ENCODE measurements at regions not wholly inside any gene's neighbourhood (a gene's known extent, or its start where the extent isn't known, plus 50 kb on each side); places are given as distances from the start of the nearest gene placed in this dataset.

- H3K4me3 ChIP-seq, result no peak overlapping the region
- no peaks in the 10 kb centered on the region for H3K27me3 ChIP-seq
- 75 to 81% methylated on average over 1 of the region's 1 CpG for WGBS, 2 donors
- no peak for TF ChIP-seq POLR2A (IDR thresholded peaks at IDR 0.05)
- no peak for TF ChIP-seq CTCF (IDR thresholded peaks at IDR 0.05)
- H3K36me3 ChIP-seq (replicated peaks in 1 of 2; ENCODE audit: insufficient read depth in 1 of 2, low read depth in 2 of 2), result no peaks in the 10 kb centered on the region
- intact Hi-C loops (cut with DNase I), result no loop called here
- no peak overlapping the region for H3K27ac ChIP-seq
- DNase-seq (no peak), ATAC-seq (no peak)
- no peaks in the 10 kb centered on the region for H3K4me1 ChIP-seq
- no peaks in the 10 kb centered on the region for H3K9me3 ChIP-seq
Observed at GRCh38 chr13:50437252-50437651, 406.2 kb downstream of the DLEU7 start.

DNA sequence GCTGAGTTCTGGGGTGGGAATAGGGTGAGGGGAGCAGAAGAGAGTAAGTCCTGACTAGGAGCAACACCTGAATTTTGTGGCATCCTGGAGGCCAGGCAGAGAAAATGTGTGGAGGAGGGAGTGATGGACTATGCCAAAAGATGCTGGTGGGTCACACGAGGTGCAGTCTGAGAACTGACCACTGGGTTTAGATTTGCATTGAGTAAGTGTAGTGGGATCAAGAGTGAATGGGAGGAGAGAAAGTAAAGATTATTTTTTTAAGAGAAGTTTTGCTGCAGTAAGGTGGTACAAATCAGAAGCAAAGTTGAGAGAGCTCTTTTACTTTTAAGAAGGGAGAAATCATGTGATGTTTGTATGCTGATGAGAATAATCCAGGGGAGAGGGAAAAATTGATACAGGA is 405.1 kb downstream of the DLEU7 start:
- Histone ChIP-seq H3K36me3 (replicated peaks in 1 of 2; ENCODE audit: insufficient read depth in 1 of 2, low read depth in 2 of 2) (no peaks in the 10 kb centered on the region), H3K4me1 (no peaks in the 10 kb centered on the region), H3K27ac (no peak overlapping the region), H3K27me3 (no peaks in the 10 kb centered on the region), H3K4me3 (no peak overlapping the region), H3K9me3 (no peaks in the 10 kb centered on the region)
- ATAC-seq (no peak), DNase-seq (no peak)
- 60 to 63% methylated on average over 1 of the region's 1 CpG for WGBS, 2 donors
- TF ChIP-seq CTCF (IDR thresholded peaks at IDR 0.05) (no peak), POLR2A (IDR thresholded peaks at IDR 0.05) (no peak)
- intact Hi-C loops (cut with DNase I), result no loop called here

DNA sequence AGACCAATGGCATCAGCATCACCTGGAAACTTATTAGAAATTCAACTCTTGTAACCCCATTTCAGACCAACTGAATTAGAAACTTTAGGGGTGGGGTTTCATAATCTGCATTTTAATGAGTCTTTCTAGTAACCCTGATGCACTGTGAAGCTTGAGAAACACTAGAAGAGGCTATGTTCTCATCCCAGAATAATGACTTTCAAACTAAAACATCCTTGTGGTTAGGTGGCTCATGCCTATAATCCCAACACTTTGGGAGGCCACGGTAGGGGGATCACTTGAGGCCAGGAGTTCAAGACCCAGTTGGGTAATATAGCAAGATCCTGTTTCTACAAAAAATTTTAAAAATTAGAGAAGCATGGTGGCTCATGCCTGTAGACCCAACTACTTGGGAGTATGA is 402.4 kb downstream of the DLEU7 start:
- intact Hi-C loops (cut with DNase I), result no loop called here
- H3K36me3 ChIP-seq (replicated peaks in 1 of 2; ENCODE audit: insufficient read depth in 1 of 2, low read depth in 2 of 2), result no peaks in the 10 kb centered on the region
- no peaks in the 10 kb centered on the region for H3K27me3 ChIP-seq
- DNase-seq (no peak), ATAC-seq (no peak)
- no peaks in the 10 kb centered on the region for H3K9me3 ChIP-seq
- H3K27ac ChIP-seq, result no peak overlapping the region
- WGBS, 2 donors, result 80 to 83% methylated on average over 1 of the region's 1 CpG
- TF ChIP-seq CTCF (IDR thresholded peaks at IDR 0.05), result no peak
- TF ChIP-seq POLR2A (IDR thresholded peaks at IDR 0.05), result no peak
- H3K4me1 ChIP-seq, result no peaks in the 10 kb centered on the region
- no peak overlapping the region for H3K4me3 ChIP-seq

DNA sequence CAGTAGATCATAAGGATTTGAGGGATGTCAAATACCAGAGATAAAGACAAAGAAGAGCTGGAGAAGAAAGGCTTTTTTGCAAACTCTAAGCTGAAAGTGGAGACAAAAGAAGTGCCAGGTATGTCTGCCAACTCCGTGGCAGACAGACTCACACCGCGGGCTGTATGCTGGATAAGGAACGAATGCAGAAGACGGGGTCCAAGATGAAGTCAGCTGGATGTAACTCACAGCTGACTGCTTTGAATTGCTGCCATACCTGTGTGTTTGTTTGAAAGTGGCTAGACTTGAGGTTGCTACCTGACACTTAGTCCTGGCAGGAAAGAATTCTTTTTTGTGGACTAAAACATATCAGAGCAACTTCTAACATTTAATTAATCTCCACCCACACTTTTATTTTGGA is 398.8 kb downstream of the DLEU7 start:
- Histone ChIP-seq H3K9me3 (no peaks in the 10 kb centered on the region), H3K36me3 (replicated peaks in 1 of 2; ENCODE audit: insufficient read depth in 1 of 2, low read depth in 2 of 2) (no peaks in the 10 kb centered on the region), H3K4me1 (no peaks in the 10 kb centered on the region), H3K27me3 (no peaks in the 10 kb centered on the region), H3K4me3 (no peak overlapping the region), H3K27ac (no peak overlapping the region)
- 21 to 49% methylated on average over 5 of the region's 5 CpGs for WGBS, 2 donors
- no peak for DNase-seq
- intact Hi-C loops (cut with DNase I), result no loop called here
- ATAC-seq, result no peak
- TF ChIP-seq POLR2A (IDR thresholded peaks at IDR 0.05) (no peak), CTCF (IDR thresholded peaks at IDR 0.05) (no peak)

DNA sequence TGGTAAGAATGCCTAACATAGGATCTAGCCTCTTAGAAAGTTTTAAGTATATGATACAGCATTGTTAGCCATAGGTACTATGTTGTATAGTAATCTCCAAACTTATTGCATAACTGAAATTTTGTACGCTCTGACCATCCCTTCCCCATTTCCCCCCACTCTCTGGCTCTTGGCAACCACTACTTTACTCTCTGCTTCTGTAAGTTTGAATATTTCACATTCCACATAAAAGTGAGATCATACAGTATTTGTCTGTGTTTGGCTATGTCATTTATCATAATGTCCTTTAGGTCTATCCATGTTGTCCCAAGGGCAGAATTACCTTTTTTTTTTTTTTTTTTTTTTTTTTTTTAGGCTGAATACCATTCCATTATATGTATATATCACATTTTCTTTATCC is 396.9 kb downstream of the DLEU7 start:
- H3K27me3 ChIP-seq, result no peaks in the 10 kb centered on the region
- intact Hi-C loops (cut with DNase I), result no loop called here
- no peak overlapping the region for H3K4me3 ChIP-seq
- no peaks in the 10 kb centered on the region for H3K36me3 ChIP-seq (replicated peaks in 1 of 2; ENCODE audit: insufficient read depth in 1 of 2, low read depth in 2 of 2)
- DNase-seq (no peak), ATAC-seq (no peak)
- H3K4me1 ChIP-seq, result no peaks in the 10 kb centered on the region
- 88 to 90% methylated on average over 1 of the region's 1 CpG for whole genome bisulfite sequencing, 2 donors
- H3K27ac ChIP-seq, result no peak overlapping the region
- H3K9me3 ChIP-seq, result no peaks in the 10 kb centered on the region
- TF ChIP-seq POLR2A (IDR thresholded peaks at IDR 0.05), result no peak
- TF ChIP-seq CTCF (IDR thresholded peaks at IDR 0.05), result no peak

Data from body of pancreas (tissue), 4 donors.